ENCODE measurements at regions not wholly inside any gene's neighbourhood (a gene's known extent, or its start where the extent isn't known, plus 50 kb on each side); places are given as distances from the start of the nearest gene placed in this dataset.

DNA sequence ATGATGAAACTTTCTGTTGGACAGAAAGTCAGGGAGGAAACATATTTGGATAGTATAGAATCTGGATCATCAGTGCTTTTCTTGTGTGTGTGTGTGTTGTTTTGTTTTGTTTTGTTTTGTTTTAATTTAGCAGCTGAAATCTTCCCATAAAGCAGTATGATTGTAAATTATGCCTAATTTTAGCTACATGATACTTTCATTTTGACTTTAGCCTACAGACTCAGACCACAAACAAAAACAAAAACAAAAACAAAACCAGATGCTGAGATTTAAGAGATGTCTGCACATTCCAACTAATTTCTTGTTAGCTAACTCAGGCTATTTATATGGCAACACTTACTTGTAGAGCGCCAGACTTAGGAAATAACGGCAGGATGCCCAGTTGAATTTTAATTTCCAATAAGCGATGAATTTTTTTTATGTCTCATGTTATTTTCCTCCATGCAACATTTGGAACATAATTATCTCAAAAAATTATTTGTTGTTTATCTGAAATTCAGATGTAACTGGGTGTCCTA is 119.5 kb upstream of the TRPC7 start:
- TF ChIP-seq SNAI2 (CRISPR knock-in tag; IDR thresholded peaks at IDR 0.05) (no peak), ZNF70 (CRISPR knock-in tag; IDR thresholded peaks at IDR 0.05) (no peak), ZFP30 (CRISPR knock-in tag; IDR thresholded peaks at IDR 0.05) (no peak), ISL1 (CRISPR knock-in tag; IDR thresholded peaks at IDR 0.05) (no peak), TOX (CRISPR knock-in tag; IDR thresholded peaks at IDR 0.05; ENCODE audit: borderline replicate concordance) (no peak), TCF4 (CRISPR knock-in tag; IDR thresholded peaks at IDR 0.05; ENCODE audit: borderline replicate concordance) (no peak), BACH2 (CRISPR knock-in tag; IDR thresholded peaks at IDR 0.05; ENCODE audit: borderline replicate concordance) (no peak), CSDC2 (CRISPR knock-in tag; IDR thresholded peaks at IDR 0.05) (no peak), ZFP3 (CRISPR knock-in tag; IDR thresholded peaks at IDR 0.05) (no peak), PPARA (CRISPR knock-in tag; IDR thresholded peaks at IDR 0.05; ENCODE audit: borderline replicate concordance) (no peak), ESRRG (CRISPR knock-in tag; IDR thresholded peaks at IDR 0.05) (no peak)
- TF ChIP-seq, protein P1, sequence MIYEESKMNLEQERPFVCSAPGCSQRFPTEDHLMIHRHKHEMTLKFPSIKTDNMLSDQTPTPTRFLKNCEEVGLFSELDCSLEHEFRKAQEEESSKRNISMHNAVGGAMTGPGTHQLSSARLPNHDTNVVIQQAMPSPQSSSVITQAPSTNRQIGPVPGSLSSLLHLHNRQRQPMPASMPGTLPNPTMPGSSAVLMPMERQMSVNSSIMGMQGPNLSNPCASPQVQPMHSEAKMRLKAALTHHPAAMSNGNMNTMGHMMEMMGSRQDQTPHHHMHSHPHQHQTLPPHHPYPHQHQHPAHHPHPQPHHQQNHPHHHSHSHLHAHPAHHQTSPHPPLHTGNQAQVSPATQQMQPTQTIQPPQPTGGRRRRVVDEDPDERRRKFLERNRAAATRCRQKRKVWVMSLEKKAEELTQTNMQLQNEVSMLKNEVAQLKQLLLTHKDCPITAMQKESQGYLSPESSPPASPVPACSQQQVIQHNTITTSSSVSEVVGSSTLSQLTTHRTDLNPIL (CRISPR knock-in tag; IDR thresholded peaks at IDR 0.05; ENCODE audit: low read depth): no peak
- TF ChIP-seq, protein P2, sequence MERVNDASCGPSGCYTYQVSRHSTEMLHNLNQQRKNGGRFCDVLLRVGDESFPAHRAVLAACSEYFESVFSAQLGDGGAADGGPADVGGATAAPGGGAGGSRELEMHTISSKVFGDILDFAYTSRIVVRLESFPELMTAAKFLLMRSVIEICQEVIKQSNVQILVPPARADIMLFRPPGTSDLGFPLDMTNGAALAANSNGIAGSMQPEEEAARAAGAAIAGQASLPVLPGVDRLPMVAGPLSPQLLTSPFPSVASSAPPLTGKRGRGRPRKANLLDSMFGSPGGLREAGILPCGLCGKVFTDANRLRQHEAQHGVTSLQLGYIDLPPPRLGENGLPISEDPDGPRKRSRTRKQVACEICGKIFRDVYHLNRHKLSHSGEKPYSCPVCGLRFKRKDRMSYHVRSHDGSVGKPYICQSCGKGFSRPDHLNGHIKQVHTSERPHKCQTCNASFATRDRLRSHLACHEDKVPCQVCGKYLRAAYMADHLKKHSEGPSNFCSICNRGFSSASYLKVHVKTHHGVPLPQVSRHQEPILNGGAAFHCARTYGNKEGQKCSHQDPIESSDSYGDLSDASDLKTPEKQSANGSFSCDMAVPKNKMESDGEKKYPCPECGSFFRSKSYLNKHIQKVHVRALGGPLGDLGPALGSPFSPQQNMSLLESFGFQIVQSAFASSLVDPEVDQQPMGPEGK (CRISPR knock-in tag; IDR thresholded peaks at IDR 0.05; ENCODE audit: borderline replicate concordance): no peak
- TF ChIP-seq, protein P3, sequence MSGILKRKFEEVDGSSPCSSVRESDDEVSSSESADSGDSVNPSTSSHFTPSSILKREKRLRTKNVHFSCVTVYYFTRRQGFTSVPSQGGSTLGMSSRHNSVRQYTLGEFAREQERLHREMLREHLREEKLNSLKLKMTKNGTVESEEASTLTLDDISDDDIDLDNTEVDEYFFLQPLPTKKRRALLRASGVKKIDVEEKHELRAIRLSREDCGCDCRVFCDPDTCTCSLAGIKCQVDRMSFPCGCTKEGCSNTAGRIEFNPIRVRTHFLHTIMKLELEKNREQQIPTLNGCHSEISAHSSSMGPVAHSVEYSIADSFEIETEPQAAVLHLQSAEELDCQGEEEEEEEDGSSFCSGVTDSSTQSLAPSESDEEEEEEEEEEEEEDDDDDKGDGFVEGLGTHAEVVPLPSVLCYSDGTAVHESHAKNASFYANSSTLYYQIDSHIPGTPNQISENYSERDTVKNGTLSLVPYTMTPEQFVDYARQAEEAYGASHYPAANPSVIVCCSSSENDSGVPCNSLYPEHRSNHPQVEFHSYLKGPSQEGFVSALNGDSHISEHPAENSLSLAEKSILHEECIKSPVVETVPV (CRISPR knock-in tag; IDR thresholded peaks at IDR 0.05): no peak
- ATAC-seq: no peak

GRCh38 chr5:136482206-136482605 is 116.9 kb upstream of the TRPC7 start:
- TF ChIP-seq PPARA (CRISPR knock-in tag; IDR thresholded peaks at IDR 0.05; ENCODE audit: borderline replicate concordance) (no peak), POU6F1 (CRISPR knock-in tag; IDR thresholded peaks at IDR 0.05; ENCODE audit: borderline replicate concordance, low read depth) (no peak), ZFP3 (CRISPR knock-in tag; IDR thresholded peaks at IDR 0.05) (no peak), ZNF8 (CRISPR knock-in tag; IDR thresholded peaks at IDR 0.05) (no peak), TCF4 (CRISPR knock-in tag; IDR thresholded peaks at IDR 0.05; ENCODE audit: borderline replicate concordance) (no peak), SNAI2 (CRISPR knock-in tag; IDR thresholded peaks at IDR 0.05) (no peak), ZFP30 (CRISPR knock-in tag; IDR thresholded peaks at IDR 0.05) (no peak), ZNF70 (CRISPR knock-in tag; IDR thresholded peaks at IDR 0.05) (no peak)
- no peak for ATAC-seq

DNA sequence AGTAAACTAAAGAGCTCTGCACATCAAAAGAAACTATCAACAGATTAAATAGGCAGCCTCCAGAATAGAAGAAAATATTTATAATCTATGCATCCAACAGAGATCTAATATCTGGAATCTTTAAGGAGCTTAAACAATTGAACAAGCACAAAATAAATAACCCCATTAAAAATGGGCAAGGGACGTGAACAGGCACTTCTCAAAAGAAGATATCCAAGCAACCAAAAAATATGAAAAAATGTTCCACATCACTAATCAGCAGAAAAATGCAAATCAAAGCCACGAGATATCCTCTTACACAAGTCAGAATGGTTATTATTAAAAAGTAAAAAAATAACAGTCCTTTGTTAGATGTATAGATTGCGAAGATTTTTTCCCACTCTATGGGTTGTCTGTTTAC is 109.1 kb upstream of the TRPC7 start:
- no peak for ATAC-seq
- no peak for TF ChIP-seq RARB (CRISPR knock-in tag; IDR thresholded peaks at IDR 0.05)
- no peak for TF ChIP-seq ZFP30 (CRISPR knock-in tag; IDR thresholded peaks at IDR 0.05)
- no peak for TF ChIP-seq TOX (CRISPR knock-in tag; IDR thresholded peaks at IDR 0.05; ENCODE audit: borderline replicate concordance)
- no peak for TF ChIP-seq POU6F1 (CRISPR knock-in tag; IDR thresholded peaks at IDR 0.05; ENCODE audit: borderline replicate concordance, low read depth)
- TF ChIP-seq SNAI2 (CRISPR knock-in tag; IDR thresholded peaks at IDR 0.05): no peak
- TF ChIP-seq PPARA (CRISPR knock-in tag; IDR thresholded peaks at IDR 0.05; ENCODE audit: borderline replicate concordance): no peak
- TF ChIP-seq, protein P1 (CRISPR knock-in tag; IDR thresholded peaks at IDR 0.05; ENCODE audit: low read depth): no peak
- TF ChIP-seq, protein P2 (CRISPR knock-in tag; IDR thresholded peaks at IDR 0.05; ENCODE audit: borderline replicate concordance): no peak
- TF ChIP-seq CSDC2 (CRISPR knock-in tag; IDR thresholded peaks at IDR 0.05): no peak
- no peak for TF ChIP-seq ARNTL (CRISPR knock-in tag; IDR thresholded peaks at IDR 0.05; ENCODE audit: borderline replicate concordance, low read depth)
- TF ChIP-seq OSR1 (CRISPR knock-in tag; IDR thresholded peaks at IDR 0.05): no peak
- TF ChIP-seq, protein P4, sequence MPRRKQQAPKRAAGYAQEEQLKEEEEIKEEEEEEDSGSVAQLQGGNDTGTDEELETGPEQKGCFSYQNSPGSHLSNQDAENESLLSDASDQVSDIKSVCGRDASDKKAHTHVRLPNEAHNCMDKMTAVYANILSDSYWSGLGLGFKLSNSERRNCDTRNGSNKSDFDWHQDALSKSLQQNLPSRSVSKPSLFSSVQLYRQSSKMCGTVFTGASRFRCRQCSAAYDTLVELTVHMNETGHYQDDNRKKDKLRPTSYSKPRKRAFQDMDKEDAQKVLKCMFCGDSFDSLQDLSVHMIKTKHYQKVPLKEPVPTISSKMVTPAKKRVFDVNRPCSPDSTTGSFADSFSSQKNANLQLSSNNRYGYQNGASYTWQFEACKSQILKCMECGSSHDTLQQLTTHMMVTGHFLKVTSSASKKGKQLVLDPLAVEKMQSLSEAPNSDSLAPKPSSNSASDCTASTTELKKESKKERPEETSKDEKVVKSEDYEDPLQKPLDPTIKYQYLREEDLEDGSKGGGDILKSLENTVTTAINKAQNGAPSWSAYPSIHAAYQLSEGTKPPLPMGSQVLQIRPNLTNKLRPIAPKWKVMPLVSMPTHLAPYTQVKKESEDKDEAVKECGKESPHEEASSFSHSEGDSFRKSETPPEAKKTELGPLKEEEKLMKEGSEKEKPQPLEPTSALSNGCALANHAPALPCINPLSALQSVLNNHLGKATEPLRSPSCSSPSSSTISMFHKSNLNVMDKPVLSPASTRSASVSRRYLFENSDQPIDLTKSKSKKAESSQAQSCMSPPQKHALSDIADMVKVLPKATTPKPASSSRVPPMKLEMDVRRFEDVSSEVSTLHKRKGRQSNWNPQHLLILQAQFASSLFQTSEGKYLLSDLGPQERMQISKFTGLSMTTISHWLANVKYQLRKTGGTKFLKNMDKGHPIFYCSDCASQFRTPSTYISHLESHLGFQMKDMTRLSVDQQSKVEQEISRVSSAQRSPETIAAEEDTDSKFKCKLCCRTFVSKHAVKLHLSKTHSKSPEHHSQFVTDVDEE (CRISPR knock-in tag; IDR thresholded peaks at IDR 0.05): no peak
- no peak for TF ChIP-seq ISL1 (CRISPR knock-in tag; IDR thresholded peaks at IDR 0.05)
- TF ChIP-seq ZNF8 (CRISPR knock-in tag; IDR thresholded peaks at IDR 0.05): no peak
- no peak for TF ChIP-seq GLIS3 (CRISPR knock-in tag; IDR thresholded peaks at IDR 0.05)

Measured in SK-N-SH treated with all-trans-retinoic acid at 6 μM for 48 hours (cell line).